ENCODE measurements at regions not wholly inside any gene's neighbourhood (a gene's known extent, or its start where the extent isn't known, plus 50 kb on each side); places are given as distances from the start of the nearest gene placed in this dataset.

DNA sequence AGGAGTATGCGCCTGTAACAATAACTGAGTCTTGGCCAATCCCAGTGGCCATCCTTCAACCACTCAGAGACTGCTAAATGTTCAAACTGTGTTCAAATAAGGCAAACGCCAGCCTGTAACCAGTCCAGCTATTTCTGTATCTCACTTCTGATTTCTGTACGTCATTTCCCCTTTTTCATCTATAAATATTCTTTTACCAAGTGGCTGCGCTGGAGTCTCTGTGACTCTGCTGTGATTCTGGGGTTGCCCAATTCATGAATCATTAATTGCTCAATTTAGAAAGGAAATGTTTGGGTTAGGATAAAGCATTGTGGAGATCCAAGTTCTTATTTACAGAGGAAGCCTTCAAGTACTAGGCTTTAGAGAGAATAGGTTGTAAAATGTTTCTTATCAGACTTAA is 89.8 kb upstream of the UST start:
- TF ChIP-seq, protein P1, sequence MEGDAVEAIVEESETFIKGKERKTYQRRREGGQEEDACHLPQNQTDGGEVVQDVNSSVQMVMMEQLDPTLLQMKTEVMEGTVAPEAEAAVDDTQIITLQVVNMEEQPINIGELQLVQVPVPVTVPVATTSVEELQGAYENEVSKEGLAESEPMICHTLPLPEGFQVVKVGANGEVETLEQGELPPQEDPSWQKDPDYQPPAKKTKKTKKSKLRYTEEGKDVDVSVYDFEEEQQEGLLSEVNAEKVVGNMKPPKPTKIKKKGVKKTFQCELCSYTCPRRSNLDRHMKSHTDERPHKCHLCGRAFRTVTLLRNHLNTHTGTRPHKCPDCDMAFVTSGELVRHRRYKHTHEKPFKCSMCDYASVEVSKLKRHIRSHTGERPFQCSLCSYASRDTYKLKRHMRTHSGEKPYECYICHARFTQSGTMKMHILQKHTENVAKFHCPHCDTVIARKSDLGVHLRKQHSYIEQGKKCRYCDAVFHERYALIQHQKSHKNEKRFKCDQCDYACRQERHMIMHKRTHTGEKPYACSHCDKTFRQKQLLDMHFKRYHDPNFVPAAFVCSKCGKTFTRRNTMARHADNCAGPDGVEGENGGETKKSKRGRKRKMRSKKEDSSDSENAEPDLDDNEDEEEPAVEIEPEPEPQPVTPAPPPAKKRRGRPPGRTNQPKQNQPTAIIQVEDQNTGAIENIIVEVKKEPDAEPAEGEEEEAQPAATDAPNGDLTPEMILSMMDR (IDR thresholded peaks at IDR 0.05) = no peak
- peak; percentile 79 for DNase-seq
- Mint-ChIP-seq H3K4me1 (ENCODE audit: low read depth) (peaks cover 27% of the 10 kb centered on the region), H3K27ac (peak overlapping the region; percentile 83), H3K36me3 (ENCODE audit: low read depth) (peaks cover 25% of the 10 kb centered on the region), H3K4me3 (no peak overlapping the region), H3K9me3 (peaks cover 40% of the 10 kb centered on the region), H3K27me3 (ENCODE audit: insufficient read depth) (peaks cover 3% of the 10 kb centered on the region; the same call in 1 of the 2 replicates)

- Mint-ChIP-seq H3K4me1 (ENCODE audit: low read depth) (peaks cover 27% of the 10 kb centered on the region), H3K27me3 (ENCODE audit: insufficient read depth) (peaks cover 3% of the 10 kb centered on the region; the same call in 1 of the 2 replicates), H3K4me3 (no peak overlapping the region), H3K9me3 (peaks cover 23% of the 10 kb centered on the region), H3K36me3 (ENCODE audit: low read depth) (peaks cover 12% of the 10 kb centered on the region), H3K27ac (no peak overlapping the region)
- TF ChIP-seq, protein P1 (IDR thresholded peaks at IDR 0.05) = no peak
- DNase-seq = no peak
Observed at GRCh38 chr6:148658681-148659430, 88.0 kb upstream of the UST start.

- Mint-ChIP-seq H3K4me3 (no peak overlapping the region), H3K36me3 (ENCODE audit: low read depth) (peaks cover 30% of the 10 kb centered on the region), H3K27ac (no peak overlapping the region), H3K9me3 (peaks cover 57% of the 10 kb centered on the region), H3K27me3 (ENCODE audit: insufficient read depth) (peaks cover 8% of the 10 kb centered on the region), H3K4me1 (ENCODE audit: low read depth) (no peaks in the 10 kb centered on the region)
- TF ChIP-seq, protein P1 (IDR thresholded peaks at IDR 0.05) = no peak
- no peak for DNase-seq
Observed at GRCh38 chr6:148667395-148667794, 79.4 kb upstream of the UST start.

DNA sequence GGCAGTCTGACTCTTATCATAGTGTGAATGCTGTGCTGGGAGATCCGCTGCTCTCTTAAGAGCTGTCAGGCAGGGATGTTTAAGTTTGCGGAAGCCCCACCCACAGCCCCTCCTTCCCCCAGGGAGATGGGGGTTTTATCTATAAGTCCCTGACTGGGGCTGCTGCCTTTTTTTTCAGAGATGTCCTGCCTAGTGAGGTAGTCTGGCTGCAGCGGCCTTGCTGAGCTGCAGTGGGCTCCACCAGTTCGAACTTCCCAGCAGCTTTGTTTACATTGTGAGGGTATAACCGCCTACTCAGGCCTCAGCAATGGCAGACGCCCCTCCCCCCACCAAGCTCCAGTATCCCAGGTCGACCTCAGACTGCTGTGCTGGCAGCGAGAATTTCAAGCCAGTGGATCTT is 75.7 kb upstream of the UST start:
- DNase-seq = no peak
- Mint-ChIP-seq H3K4me1 (ENCODE audit: low read depth) (no peaks in the 10 kb centered on the region), H3K9me3 (peaks cover 66% of the 10 kb centered on the region), H3K27me3 (ENCODE audit: insufficient read depth) (peaks cover 9% of the 10 kb centered on the region), H3K27ac (no peak overlapping the region), H3K4me3 (no peak overlapping the region), H3K36me3 (ENCODE audit: low read depth) (peaks cover 34% of the 10 kb centered on the region)
- TF ChIP-seq, protein P1 (IDR thresholded peaks at IDR 0.05) = no peak

DNA sequence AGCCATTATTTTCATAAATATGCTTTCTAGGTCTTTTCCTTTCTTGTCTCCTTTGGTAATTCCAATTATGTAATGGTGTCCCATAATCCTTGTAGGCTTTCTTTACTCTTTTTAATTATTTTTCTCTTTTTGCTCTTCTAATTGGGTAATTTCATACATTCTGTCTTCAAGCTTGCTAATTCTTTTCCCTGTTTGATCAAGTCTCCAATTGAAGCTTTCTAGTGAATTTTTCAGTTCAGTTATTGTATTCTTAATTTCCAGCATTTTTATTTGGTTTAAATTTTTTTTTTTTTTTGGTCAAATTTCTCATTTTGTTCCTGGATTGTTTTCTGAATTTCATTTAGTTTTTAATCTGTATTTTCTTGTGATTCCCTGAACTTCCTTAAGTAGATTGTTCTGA is 74.9 kb upstream of the UST start:
- peaks cover 57% of the 10 kb centered on the region for H3K9me3 Mint-ChIP-seq
- no peak for DNase-seq
- no peak overlapping the region for H3K4me3 Mint-ChIP-seq
- no peak overlapping the region for H3K27ac Mint-ChIP-seq
- peaks cover 26% of the 10 kb centered on the region for H3K36me3 Mint-ChIP-seq (ENCODE audit: low read depth)
- H3K4me1 Mint-ChIP-seq (ENCODE audit: low read depth) = no peaks in the 10 kb centered on the region
- TF ChIP-seq, protein P1 (IDR thresholded peaks at IDR 0.05) = no peak
- H3K27me3 Mint-ChIP-seq (ENCODE audit: insufficient read depth) = peaks cover 9% of the 10 kb centered on the region
